Retinal pigment epithelial cell (primary cell): ENCODE measurements at regions not wholly inside any gene's neighbourhood (a gene's known extent, or its start where the extent isn't known, plus 50 kb on each side); places are given as distances from the start of the nearest gene placed in this dataset.

ENCODE experiments used
- DNase-seq: peaks from one replicate; pipeline ENCODE4 v3.0.0-alpha.2; 2010; ENCODE audit warnings: low read depth
- H3K4me3 ChIP-seq: 2 replicates; pipeline ENCODE4 v1.5.1; 2011; ENCODE audit warnings: mild to moderate bottlenecking, low read length, control low read depth, moderate library complexity
- TF ChIP-seq, protein P1 (sequence below): conservative IDR thresholded peaks from 2 replicates; pipeline ENCODE4 v1.5.1; 2011; ENCODE audit warnings: low read depth, low read length, control low read depth, inconsistent platforms

DNA sequence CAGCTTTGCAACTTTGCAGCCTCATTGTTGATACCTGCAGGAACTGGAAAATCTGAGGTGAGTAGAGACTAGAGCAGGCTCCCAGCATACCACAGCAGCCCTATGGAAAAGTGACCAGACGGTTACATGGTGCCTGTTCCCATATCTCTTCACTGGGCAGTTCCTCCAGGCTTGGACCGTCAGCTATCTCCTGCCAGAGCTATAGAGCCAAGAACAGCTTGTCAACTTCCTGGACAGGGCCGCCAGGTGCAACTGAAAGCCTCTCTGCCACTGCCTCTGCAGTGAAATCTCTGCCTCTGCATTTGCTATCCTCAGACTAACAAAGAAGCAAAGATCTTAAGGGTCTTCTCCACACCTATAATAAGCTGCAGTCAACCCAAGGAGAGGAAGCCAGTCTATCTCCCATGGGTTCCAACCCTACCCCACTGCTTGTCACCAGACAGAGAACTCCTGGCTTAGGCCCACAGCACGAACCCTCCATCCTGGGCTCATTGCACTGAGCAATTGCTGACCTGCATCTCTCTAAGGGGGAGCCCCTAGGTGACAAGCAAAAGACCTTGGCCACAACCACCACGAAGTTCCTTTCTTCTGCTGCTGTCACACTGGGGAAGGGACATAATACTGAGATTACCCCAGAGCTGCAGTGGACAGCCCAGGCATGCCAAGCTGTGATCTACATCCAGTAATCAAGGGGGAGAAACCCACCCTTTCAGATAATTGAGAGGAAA lies 60.1 kb upstream of the KHDRBS2 start:
- TF ChIP-seq, protein P1, sequence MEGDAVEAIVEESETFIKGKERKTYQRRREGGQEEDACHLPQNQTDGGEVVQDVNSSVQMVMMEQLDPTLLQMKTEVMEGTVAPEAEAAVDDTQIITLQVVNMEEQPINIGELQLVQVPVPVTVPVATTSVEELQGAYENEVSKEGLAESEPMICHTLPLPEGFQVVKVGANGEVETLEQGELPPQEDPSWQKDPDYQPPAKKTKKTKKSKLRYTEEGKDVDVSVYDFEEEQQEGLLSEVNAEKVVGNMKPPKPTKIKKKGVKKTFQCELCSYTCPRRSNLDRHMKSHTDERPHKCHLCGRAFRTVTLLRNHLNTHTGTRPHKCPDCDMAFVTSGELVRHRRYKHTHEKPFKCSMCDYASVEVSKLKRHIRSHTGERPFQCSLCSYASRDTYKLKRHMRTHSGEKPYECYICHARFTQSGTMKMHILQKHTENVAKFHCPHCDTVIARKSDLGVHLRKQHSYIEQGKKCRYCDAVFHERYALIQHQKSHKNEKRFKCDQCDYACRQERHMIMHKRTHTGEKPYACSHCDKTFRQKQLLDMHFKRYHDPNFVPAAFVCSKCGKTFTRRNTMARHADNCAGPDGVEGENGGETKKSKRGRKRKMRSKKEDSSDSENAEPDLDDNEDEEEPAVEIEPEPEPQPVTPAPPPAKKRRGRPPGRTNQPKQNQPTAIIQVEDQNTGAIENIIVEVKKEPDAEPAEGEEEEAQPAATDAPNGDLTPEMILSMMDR = no peak
- no peak for DNase-seq
- no peak overlapping the region for H3K4me3 ChIP-seq

DNA sequence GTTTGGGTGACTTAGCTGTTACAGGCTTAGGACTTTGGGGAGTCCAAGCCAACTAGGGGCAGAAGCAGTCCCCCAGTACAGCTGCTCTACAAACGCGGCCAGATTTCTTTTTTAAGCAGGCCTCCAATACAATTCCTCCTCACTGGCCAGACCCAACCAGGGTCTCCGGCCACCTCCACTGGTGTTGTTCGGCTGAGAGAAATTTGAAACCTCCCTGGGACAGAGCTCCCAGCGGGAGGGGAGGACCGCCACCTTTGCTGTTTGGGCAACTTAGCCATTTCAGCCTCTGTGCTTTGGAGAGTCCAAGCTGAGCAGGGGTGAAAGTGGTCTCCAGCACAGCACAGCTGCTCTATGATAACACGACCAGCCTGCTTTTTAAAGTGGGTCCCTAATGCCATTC lies 59.4 kb upstream of the KHDRBS2 start:
- no peak overlapping the region for H3K4me3 ChIP-seq
- TF ChIP-seq, protein P1 = no peak
- no peak for DNase-seq

DNA sequence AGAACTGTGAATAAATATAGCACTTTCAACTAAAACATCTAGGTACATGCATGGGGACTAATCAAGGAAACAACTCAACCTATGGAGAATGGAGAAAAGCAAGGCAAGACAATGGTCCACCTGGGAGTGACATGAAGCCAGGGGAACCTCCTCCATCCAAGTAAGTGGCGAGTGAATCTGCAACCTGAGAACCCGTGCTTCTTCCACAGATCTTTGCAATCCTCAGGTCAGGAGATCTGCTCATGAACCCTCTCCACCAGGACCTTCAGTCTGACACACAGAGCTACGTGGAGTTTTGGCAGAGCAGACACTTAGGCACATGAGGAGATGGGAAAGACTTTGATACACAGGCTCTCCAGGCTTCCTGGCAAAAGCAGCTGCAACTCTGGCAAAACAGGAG lies 58.8 kb upstream of the KHDRBS2 start:
- H3K4me3 ChIP-seq = no peak overlapping the region
- DNase-seq = no peak
- TF ChIP-seq, protein P1 = no peak

GRCh38 chr6:62338477-62338876 lies 52.5 kb upstream of the KHDRBS2 start:
- TF ChIP-seq, protein P1 = no peak
- DNase-seq = no peak
- no peak overlapping the region for H3K4me3 ChIP-seq
